ENCODE measurements at regions not wholly inside any gene's neighbourhood (a gene's known extent, or its start where the extent isn't known, plus 50 kb on each side); places are given as distances from the start of the nearest gene placed in this dataset.
A peak's percentile ranks its signal among the peaks of the same experiment; 100 is the strongest.

- TF ChIP-seq CTCF (IDR thresholded peaks at IDR 0.05) = no peak
- DNase-seq (ENCODE audit: low spot score) (no peak), ATAC-seq (ENCODE audit: low FRiP score) (no peak)
Observed at GRCh38 chrX:10831716-10832502, 211.5 kb upstream of the MID1 start.

GRCh38 chrX:10833299-10834169 is 213.1 kb upstream of the MID1 start:
- TF ChIP-seq CTCF (IDR thresholded peaks at IDR 0.05) = no peak
- DNase-seq (ENCODE audit: low spot score) (no peak), ATAC-seq (ENCODE audit: low FRiP score) (peak; percentile 83)

- DNase-seq (ENCODE audit: low spot score) (no peak), ATAC-seq (ENCODE audit: low FRiP score) (no peak)
- no peak for TF ChIP-seq CTCF (IDR thresholded peaks at IDR 0.05)
Observed at GRCh38 chrX:10841579-10841978, 221.2 kb upstream of the MID1 start.

- no peak for ATAC-seq (ENCODE audit: low FRiP score)
- no peak for TF ChIP-seq CTCF (IDR thresholded peaks at IDR 0.05)
Observed at GRCh38 chrX:10842646-10843045, 222.3 kb upstream of the MID1 start.

GRCh38 chrX:10847333-10847732 is 226.9 kb upstream of the MID1 start:
- DNase-seq (ENCODE audit: low spot score) (no peak), ATAC-seq (ENCODE audit: low FRiP score) (no peak)
- no peak for TF ChIP-seq CTCF (IDR thresholded peaks at IDR 0.05)

More at GRCh38 chrX:10842646-10843045, 222.3 kb upstream of the MID1 start:
- DNase-seq (ENCODE audit: low spot score) = no peak

GRCh38 chrX:10851809-10852208 is 231.4 kb upstream of the MID1 start:
- no peak for TF ChIP-seq CTCF (IDR thresholded peaks at IDR 0.05)
- no peak for DNase-seq (ENCODE audit: low spot score)
- no peak for ATAC-seq (ENCODE audit: low FRiP score)

All from omental fat pad (tissue), 3 donors.